ENCODE measurements at regions not wholly inside any gene's neighbourhood (a gene's known extent, or its start where the extent isn't known, plus 50 kb on each side); places are given as distances from the start of the nearest gene placed in this dataset.

GRCh38 chr1:199064971-199065370, 426.1 kb downstream of the PTPRC start:
- H3K9me3 ChIP-seq (ENCODE audit: low read depth, low read length, poor library complexity, severe bottlenecking), result no peaks in the 10 kb centered on the region
- no peaks in the 10 kb centered on the region for H3K4me1 ChIP-seq (ENCODE audit: insufficient read depth, low read length, poor library complexity, severe bottlenecking)
- ChIA-PET POLR2A (ENCODE audit: low non-redundant PET) (no interaction called here), CTCF (interaction anchor here (0.6 kb wide), 1 partner anchor 357 kb away, joined by 3 read pairs; no protein-coding TSS in a partner anchor)
- H3K27me3 ChIP-seq (replicated peaks; ENCODE audit: insufficient read depth, low read depth, low read length, poor library complexity), result no peaks in the 10 kb centered on the region
- DNase-seq (ENCODE audit: low spot score), result peak; percentile 21
- H3K36me3 ChIP-seq (ENCODE audit: insufficient read depth, low read length, poor library complexity, severe bottlenecking), result no peaks in the 10 kb centered on the region
- no TSS peak for BruUV-seq (replicated peaks)
- H3K27ac ChIP-seq (ENCODE audit: low read depth, low read length, poor library complexity, severe bottlenecking), result no peak overlapping the region
- TF ChIP-seq CTCF (conservative IDR thresholded peaks at IDR 0.05; ENCODE audit: low read depth, low read length) (no peak), EZH2 (IDR thresholded peaks at IDR 0.05; ENCODE audit: borderline replicate concordance, low read depth, low read length, poor library complexity, severe bottlenecking) (no peak)
- no peak overlapping the region for H3K4me3 ChIP-seq (ENCODE audit: low read depth, low read length, poor library complexity, severe bottlenecking)
- intact Hi-C loops (cut with micrococcal nuclease; ENCODE audit: unreplicated experiment), result no loop called here

GRCh38 chr1:199067483-199067882, 428.6 kb downstream of the PTPRC start:
- TF ChIP-seq CTCF (conservative IDR thresholded peaks at IDR 0.05; ENCODE audit: low read depth, low read length) (no peak), EZH2 (IDR thresholded peaks at IDR 0.05; ENCODE audit: borderline replicate concordance, low read depth, low read length, poor library complexity, severe bottlenecking) (no peak)
- POLR2A ChIA-PET (ENCODE audit: low non-redundant PET), result no interaction called here
- intact Hi-C loops (cut with micrococcal nuclease; ENCODE audit: unreplicated experiment), result no loop called here
- Histone ChIP-seq H3K27me3 (replicated peaks; ENCODE audit: insufficient read depth, low read depth, low read length, poor library complexity) (no peaks in the 10 kb centered on the region), H3K36me3 (ENCODE audit: insufficient read depth, low read length, poor library complexity, severe bottlenecking) (no peaks in the 10 kb centered on the region), H3K4me3 (ENCODE audit: low read depth, low read length, poor library complexity, severe bottlenecking) (no peak overlapping the region), H3K4me1 (ENCODE audit: insufficient read depth, low read length, poor library complexity, severe bottlenecking) (no peaks in the 10 kb centered on the region), H3K27ac (ENCODE audit: low read depth, low read length, poor library complexity, severe bottlenecking) (no peak overlapping the region), H3K9me3 (ENCODE audit: low read depth, low read length, poor library complexity, severe bottlenecking) (no peaks in the 10 kb centered on the region)
- no peak for DNase-seq (ENCODE audit: low spot score)
- CTCF ChIA-PET, result no interaction called here
- BruUV-seq (replicated peaks), result no TSS peak

GRCh38 chr1:199071080-199071479, 432.2 kb downstream of the PTPRC start:
- intact Hi-C loops (cut with micrococcal nuclease; ENCODE audit: unreplicated experiment), result no loop called here
- no peak for DNase-seq (ENCODE audit: low spot score)
- TF ChIP-seq EZH2 (IDR thresholded peaks at IDR 0.05; ENCODE audit: borderline replicate concordance, low read depth, low read length, poor library complexity, severe bottlenecking) (no peak), CTCF (conservative IDR thresholded peaks at IDR 0.05; ENCODE audit: low read depth, low read length) (no peak)
- H3K36me3 ChIP-seq (ENCODE audit: insufficient read depth, low read length, poor library complexity, severe bottlenecking), result no peaks in the 10 kb centered on the region
- BruUV-seq (replicated peaks), result no TSS peak
- no peak overlapping the region for H3K27ac ChIP-seq (ENCODE audit: low read depth, low read length, poor library complexity, severe bottlenecking)
- H3K9me3 ChIP-seq (ENCODE audit: low read depth, low read length, poor library complexity, severe bottlenecking), result no peaks in the 10 kb centered on the region
- H3K4me1 ChIP-seq (ENCODE audit: insufficient read depth, low read length, poor library complexity, severe bottlenecking), result no peaks in the 10 kb centered on the region
- H3K4me3 ChIP-seq (ENCODE audit: low read depth, low read length, poor library complexity, severe bottlenecking), result no peak overlapping the region
- ChIA-PET POLR2A (ENCODE audit: low non-redundant PET) (no interaction called here), CTCF (no interaction called here)
- no peaks in the 10 kb centered on the region for H3K27me3 ChIP-seq (replicated peaks; ENCODE audit: insufficient read depth, low read depth, low read length, poor library complexity)

Data from A673 (cell line).